GM21515 (cell line): ENCODE measurements at regions not wholly inside any gene's neighbourhood (a gene's known extent, or its start where the extent isn't known, plus 50 kb on each side); places are given as distances from the start of the nearest gene placed in this dataset.

Experiments used
- ATAC-seq: cut with Tn5 transposase; IDR thresholded peaks from one replicate; pipeline ENCODE4 v1.9.1; 2021; ENCODE audit not compliant: unreplicated experiment

GRCh38 chr2:64361151-64361938 is 92.6 kb upstream of the LGALSL start:
- no peak for ATAC-seq

- no peak for ATAC-seq
These were observed 91.4 kb upstream of the LGALSL start for GRCh38 chr2:64362562-64363026.

- ATAC-seq: no peak
These were observed 90.8 kb upstream of the LGALSL start for GRCh38 chr2:64363140-64363539.

GRCh38 chr2:64363848-64364247 is 90.1 kb upstream of the LGALSL start:
- no peak for ATAC-seq

- no peak for ATAC-seq
These were observed 86.3 kb upstream of the LGALSL start for GRCh38 chr2:64367444-64368232.

GRCh38 chr2:64369706-64370105 is 84.3 kb upstream of the LGALSL start:
- no peak for ATAC-seq

GRCh38 chr2:64371727-64372126 is 82.2 kb upstream of the LGALSL start:
- no peak for ATAC-seq

GRCh38 chr2:64374686-64375085 is 79.3 kb upstream of the LGALSL start:
- no peak for ATAC-seq

- no peak for ATAC-seq
These were observed 77.0 kb upstream of the LGALSL start for GRCh38 chr2:64376926-64377325.

GRCh38 chr2:64379186-64379585 is 74.8 kb upstream of the LGALSL start:
- ATAC-seq: no peak

- no peak for ATAC-seq
These were observed 73.0 kb upstream of the LGALSL start for GRCh38 chr2:64380853-64381527.

GRCh38 chr2:64383016-64383591 is 70.9 kb upstream of the LGALSL start:
- no peak for ATAC-seq

GRCh38 chr2:64383881-64384280 is 70.1 kb upstream of the LGALSL start:
- ATAC-seq: no peak

GRCh38 chr2:64386676-64387075 is 67.3 kb upstream of the LGALSL start:
- no peak for ATAC-seq

- ATAC-seq: no peak
These were observed 63.4 kb upstream of the LGALSL start for GRCh38 chr2:64390586-64390985.

- ATAC-seq: no peak
These were observed 62.5 kb upstream of the LGALSL start for GRCh38 chr2:64391424-64391823.

GRCh38 chr2:64391940-64392339 is 62.0 kb upstream of the LGALSL start:
- ATAC-seq: no peak

- ATAC-seq: no peak
These were observed 61.4 kb upstream of the LGALSL start for GRCh38 chr2:64392529-64392928.

GRCh38 chr2:64393383-64394010 is 60.5 kb upstream of the LGALSL start:
- ATAC-seq: no peak

- no peak for ATAC-seq
These were observed 59.8 kb upstream of the LGALSL start for GRCh38 chr2:64394153-64394552.

GRCh38 chr2:64396001-64396400 is 58.0 kb upstream of the LGALSL start:
- no peak for ATAC-seq
